ENCODE measurements at regions not wholly inside any gene's neighbourhood (a gene's known extent, or its start where the extent isn't known, plus 50 kb on each side); places are given as distances from the start of the nearest gene placed in this dataset.

DNA sequence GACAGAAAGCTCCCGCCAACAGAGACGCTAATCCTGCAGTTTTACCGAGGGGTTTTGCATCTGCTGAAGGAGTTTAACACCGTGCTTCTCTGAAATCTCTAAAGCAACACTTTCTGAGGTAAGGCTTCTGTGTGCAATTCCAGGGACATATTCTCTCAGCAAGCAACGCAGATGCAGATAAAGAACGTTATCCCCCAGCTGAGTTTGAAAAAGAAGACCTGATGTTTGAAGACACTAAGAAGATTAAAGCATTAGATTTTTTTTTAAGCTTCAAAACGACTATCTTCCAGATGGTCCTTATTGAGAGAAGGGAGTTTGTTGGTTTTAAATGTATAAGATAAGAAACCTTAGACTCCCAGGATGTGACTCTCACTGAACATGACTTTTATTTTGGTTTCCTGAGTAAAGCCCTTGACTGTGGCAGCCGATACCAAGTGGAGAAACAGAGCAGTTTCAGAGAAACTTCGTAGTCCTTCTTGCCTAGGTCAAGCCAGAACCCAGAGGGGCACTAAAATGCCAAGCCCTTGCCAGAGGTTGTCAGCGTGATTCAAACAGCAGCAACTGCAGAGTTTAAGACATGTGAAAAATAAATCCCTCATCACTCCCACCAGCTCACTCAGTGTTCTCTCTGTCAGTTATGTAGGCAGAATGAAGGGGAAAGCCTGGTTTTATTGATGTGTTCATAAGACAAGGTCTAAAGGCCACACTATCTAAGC lies 353.3 kb upstream of the CNR1 start:
- TF ChIP-seq GATA3 (IDR thresholded peaks at IDR 0.05; ENCODE audit: low read depth, low read length), result no peak
- TF ChIP-seq GATA2 (IDR thresholded peaks at IDR 0.05; ENCODE audit: low read depth, low read length), result no peak

DNA sequence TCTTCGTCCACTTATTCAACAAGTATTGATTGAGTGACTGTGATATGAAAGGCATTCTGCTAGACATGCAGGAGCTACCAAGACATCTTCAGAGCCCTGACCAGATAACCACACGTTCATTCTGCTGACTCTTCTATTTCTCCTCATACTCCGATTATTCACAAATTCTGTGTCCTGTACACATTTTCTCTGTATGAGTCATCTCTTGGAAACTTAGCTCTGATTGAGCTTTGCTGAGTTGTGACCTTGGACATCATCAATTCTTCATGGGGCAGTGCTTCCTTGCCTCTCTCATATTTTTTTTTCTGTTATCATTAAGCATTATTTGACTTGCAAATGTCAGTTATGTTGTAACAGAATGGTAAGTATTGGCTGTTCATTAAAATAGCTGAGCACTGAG lies 351.6 kb upstream of the CNR1 start:
- TF ChIP-seq GATA2 (IDR thresholded peaks at IDR 0.05; ENCODE audit: low read depth, low read length) (no peak), GATA3 (IDR thresholded peaks at IDR 0.05; ENCODE audit: low read depth, low read length) (no peak)

DNA sequence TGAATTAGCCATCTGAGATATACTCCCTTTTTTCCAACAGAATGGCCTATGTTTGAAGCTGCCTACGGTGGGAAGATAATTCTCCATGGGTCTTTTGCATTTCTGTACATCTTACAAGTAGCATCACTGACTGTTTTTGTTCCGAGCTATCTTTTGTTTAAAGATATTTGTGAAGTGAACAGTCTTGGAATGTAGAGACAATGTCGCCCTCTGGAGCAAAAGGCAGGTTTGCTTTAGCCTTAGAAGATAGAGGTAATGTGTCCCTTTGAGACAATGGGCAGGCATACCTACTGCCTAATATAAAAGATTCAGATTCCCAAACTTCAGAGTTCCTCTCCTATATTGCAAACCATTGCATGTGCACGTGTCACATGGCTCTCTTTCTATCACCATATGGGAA lies 347.8 kb upstream of the CNR1 start:
- no peak for TF ChIP-seq GATA2 (IDR thresholded peaks at IDR 0.05; ENCODE audit: low read depth, low read length)
- no peak for TF ChIP-seq GATA3 (IDR thresholded peaks at IDR 0.05; ENCODE audit: low read depth, low read length)

DNA sequence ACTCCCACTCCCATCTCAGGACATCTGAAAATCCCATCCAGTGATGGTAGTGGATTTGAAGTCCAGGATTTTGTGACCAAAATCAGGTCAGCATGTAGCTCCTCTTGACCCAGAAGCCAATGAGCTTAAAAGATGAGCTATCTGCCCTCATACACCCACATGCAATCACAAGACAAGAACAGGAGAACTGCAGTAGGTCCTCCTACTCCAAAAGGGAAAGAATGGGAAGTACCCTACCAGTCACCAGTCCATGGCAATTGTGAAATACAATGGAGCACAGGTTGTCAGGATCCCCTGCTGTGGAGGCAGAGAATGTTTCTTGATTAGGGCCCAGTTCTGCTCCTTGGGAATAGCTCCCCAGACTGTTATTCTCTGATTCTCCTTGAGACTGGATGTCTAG lies 347.3 kb upstream of the CNR1 start:
- TF ChIP-seq GATA3 (IDR thresholded peaks at IDR 0.05; ENCODE audit: low read depth, low read length) (no peak), GATA2 (IDR thresholded peaks at IDR 0.05; ENCODE audit: low read depth, low read length) (no peak)

DNA sequence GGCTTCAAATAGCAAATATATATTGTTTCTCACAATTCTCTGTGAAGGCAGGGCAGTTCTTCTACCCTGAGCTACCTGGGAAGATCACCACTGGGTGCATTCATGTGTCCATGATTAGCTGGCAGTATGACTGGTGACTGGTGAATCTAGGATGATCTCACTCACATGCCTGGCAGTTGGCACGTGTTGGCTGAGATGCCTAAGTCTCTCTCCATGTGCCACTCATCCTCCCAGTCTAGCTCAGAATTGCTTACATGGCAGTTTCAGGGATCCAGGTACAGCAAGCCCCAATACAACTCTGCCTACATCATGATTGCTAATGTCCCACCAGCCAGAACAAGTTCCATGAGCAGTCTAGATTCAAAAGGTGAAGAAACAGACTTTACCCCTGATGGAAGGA lies 346.8 kb upstream of the CNR1 start:
- TF ChIP-seq GATA3 (IDR thresholded peaks at IDR 0.05; ENCODE audit: low read depth, low read length) (no peak), GATA2 (IDR thresholded peaks at IDR 0.05; ENCODE audit: low read depth, low read length) (no peak)

DNA sequence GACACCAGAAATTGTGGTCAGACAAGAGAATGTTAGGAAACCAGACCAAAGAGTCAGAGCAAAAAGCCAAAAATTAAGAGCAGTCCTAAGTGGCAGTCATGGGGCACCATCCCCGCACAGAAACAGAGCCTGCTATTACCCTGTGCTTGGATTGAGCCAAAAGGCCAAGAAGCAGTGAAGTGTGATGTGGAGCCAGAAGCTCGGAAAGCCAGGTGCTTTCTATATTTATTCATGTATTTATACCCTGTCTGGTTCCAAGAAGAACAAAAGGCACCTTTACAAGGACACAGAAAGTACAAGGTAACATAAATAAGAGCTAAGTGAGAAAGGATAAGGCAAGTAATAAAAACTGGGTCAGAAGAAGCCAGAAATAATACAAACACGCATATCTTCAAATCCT lies 336.2 kb upstream of the CNR1 start:
- TF ChIP-seq GATA3 (IDR thresholded peaks at IDR 0.05; ENCODE audit: low read depth, low read length) (no peak), GATA2 (IDR thresholded peaks at IDR 0.05; ENCODE audit: low read depth, low read length) (no peak)

DNA sequence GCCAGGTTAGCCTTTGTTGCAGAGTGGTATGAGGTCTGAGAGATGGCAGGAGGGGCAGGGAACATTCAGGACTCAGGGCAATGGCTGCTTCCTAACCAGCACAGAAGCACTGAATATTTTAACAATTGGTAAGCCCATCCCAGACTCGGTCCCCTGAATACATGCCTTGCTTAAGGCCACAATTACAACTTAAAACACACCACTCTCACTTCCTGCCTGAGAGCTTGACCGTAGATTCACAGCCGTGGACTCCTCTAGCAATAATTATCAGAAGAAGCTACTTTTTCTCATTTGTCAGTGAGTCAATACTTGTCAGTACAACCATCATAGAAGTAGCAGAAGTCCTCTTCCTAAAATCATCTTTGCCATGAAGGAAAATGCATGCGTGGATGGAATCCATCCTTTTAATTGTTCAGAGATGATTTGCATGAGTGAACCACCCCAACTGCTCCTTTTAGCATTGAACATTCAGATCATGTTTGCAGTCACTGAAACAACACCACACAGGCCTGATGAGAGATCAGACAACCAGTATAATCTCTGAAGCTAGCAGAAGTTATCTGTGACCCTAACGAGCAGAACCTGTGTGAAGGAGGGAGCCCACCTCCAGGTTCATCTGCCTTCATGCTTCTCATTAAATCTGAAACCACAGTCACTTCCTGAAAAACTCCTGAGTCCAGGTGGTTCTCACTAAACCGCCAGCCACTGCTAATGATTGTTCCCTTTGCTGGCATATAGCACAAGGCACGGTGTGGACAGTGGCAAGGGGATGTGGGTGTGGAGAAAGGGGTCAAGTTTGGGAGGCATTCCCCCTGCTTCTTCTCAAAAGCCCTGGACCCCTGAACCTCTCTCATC lies 333.9 kb upstream of the CNR1 start:
- TF ChIP-seq GATA2 (IDR thresholded peaks at IDR 0.05; ENCODE audit: low read depth, low read length) (no peak), GATA3 (IDR thresholded peaks at IDR 0.05; ENCODE audit: low read depth, low read length) (no peak)

DNA sequence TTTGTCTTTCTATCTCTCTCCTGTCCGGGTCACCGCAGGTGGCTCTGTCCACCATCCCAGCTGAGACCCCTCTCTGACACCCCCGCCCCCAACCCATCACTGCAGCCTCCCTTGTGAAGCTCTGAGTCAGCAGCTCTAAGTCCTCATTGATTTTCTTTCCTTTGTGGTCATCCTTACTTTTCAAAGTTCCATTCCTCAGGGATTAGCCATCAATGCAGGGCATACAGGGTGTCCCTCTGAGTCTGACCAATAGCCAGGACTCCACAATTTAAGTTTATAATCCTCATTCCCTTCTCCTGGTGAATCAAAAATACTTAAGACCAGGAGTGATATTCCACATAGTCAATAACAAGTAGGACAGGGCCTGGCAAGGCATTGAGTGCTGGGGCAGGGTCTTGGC lies 333.3 kb upstream of the CNR1 start:
- TF ChIP-seq GATA3 (IDR thresholded peaks at IDR 0.05; ENCODE audit: low read depth, low read length) (no peak), GATA2 (IDR thresholded peaks at IDR 0.05; ENCODE audit: low read depth, low read length) (no peak)

DNA sequence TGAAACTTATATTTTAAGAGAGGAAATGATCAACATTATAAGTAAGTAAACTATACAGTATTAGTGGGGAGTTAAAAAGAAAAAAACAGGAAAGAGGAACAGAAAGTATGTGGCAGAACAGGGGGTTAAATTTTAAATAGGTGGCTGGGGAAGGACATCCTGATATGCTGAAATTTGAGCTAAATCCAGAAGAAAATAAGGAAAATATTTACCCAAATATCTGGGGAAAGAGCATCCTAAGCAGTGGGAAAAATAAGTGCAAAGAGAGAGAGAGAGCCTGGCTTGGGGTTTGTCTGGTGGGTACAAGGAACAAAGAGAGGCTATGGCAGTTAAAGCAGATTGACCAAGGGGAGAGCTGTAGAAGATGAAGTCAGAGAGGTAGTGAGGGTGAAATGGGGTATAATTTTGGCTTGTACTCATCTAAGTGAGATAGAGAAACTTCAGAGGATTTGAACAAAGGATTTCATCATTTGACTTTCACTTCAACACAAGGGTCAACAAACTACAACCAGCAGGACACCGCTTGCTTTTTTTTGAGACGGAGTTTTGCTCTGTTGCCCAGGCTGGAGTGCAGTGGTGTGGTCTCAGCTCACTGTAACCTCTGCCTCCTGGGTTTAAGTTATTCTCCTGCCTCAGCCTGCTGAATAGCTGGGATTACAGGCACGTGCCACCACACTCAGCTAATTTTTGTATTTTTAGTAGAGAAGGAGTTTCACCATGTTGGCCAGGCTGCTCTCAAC lies 328.4 kb upstream of the CNR1 start:
- TF ChIP-seq GATA2 (IDR thresholded peaks at IDR 0.05; ENCODE audit: low read depth, low read length) (no peak), GATA3 (IDR thresholded peaks at IDR 0.05; ENCODE audit: low read depth, low read length) (no peak)

DNA sequence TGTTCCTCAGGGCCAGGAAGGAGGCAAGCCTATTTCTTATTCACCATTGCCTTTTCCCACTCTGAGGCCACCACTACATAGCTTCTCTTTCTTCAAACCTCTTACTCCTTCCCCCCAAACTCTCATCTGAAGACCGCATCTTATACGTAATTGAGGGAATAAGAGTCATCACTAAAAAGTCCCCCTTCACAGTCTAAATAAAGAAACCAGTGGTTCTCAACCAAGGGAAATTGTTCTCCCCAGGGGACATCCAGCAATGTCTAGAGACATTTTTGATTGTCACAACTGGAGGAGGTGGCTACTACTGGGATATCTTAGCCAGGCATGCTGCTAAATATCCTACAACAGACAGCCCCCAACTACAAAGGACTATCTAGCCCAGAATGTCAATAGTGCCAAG lies 327.6 kb upstream of the CNR1 start:
- TF ChIP-seq GATA3 (IDR thresholded peaks at IDR 0.05; ENCODE audit: low read depth, low read length), result no peak
- no peak for TF ChIP-seq GATA2 (IDR thresholded peaks at IDR 0.05; ENCODE audit: low read depth, low read length)

DNA sequence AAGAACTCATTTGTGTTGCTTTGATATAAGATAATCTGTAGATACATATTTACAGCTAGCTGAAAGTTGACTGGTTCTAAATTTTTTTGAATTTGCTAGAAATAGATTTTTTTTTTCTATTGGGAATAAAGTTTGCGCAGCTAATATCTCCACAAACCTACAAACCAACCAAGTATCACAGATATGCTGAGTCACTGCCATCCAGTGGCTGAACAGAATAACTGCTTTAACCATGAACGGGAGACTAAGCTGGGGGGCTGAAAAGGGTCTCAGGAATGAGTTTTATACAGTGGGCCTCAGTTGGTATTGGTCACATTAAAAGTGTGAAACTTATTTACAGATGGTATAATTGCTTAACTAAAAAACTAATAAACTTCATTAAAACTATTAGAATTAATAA lies 326.7 kb upstream of the CNR1 start:
- no peak for TF ChIP-seq GATA3 (IDR thresholded peaks at IDR 0.05; ENCODE audit: low read depth, low read length)
- TF ChIP-seq GATA2 (IDR thresholded peaks at IDR 0.05; ENCODE audit: low read depth, low read length), result no peak

DNA sequence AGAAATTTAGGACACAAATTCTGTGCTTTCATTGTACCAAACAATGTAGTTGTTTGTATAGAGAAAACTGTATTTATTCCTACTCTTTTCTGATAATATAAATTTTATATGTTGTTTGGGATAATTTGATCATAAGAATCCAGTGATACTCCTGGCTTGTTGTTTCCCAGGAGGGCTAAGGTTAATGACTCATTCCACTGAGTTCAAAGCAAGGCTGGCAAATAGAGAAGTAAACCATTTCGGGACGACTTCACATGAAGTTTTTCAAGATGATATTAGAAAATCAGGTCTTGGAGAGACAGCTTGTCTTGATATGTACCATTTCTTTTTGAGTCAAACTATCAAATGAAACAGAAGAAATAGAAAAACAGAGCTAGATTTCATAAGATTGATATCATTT lies 326.1 kb upstream of the CNR1 start:
- no peak for TF ChIP-seq GATA2 (IDR thresholded peaks at IDR 0.05; ENCODE audit: low read depth, low read length)
- no peak for TF ChIP-seq GATA3 (IDR thresholded peaks at IDR 0.05; ENCODE audit: low read depth, low read length)

DNA sequence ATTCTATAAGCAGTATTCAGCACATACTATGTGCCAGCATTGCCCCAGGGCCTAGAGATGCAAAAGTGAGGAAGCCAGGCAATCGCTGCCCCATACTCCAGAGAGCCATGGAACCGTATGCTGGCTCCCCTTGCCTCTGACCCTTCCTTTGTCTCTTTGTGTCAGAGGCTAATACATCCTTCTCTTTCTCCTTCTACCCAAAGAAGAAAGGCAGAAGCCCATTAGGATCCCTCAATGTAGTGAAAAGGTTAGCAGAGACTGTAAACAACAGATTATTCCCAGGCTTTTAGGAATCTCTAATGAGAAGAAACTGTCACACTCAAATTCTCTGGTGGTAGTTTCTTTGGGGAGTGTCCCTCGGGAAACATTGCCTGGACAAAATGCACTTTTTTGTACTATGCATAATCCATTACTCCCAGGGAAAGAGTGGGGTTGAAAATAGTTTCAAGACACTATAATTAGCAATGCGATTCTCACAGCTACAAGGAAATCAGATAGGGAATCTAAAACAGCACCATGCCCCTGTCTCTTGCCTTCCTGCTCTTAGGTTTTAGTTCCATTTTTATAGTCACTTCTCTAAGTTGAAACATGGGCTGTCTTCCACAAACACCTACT lies 325.2 kb upstream of the CNR1 start:
- TF ChIP-seq GATA2 (IDR thresholded peaks at IDR 0.05; ENCODE audit: low read depth, low read length) (no peak), GATA3 (IDR thresholded peaks at IDR 0.05; ENCODE audit: low read depth, low read length) (no peak)

DNA sequence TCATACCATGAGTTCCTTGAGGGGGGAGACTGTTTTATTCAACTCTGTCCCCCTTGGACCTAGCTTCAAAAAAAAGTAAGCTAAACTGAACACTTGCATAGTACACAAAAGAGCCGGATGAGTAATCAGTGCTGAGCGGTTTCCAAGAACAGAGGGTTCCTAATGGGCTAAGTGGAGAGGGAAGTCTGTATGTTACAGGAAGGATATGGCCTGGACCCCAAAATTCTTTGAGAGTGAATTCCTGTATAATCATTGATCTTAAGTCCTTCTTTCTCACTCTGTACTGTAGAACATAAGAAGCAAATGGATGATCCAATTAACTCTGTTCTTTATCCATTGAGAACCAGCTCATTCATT lies 324.7 kb upstream of the CNR1 start:
- TF ChIP-seq GATA2 (IDR thresholded peaks at IDR 0.05; ENCODE audit: low read depth, low read length) (no peak), GATA3 (IDR thresholded peaks at IDR 0.05; ENCODE audit: low read depth, low read length) (no peak)
